GM19463 (cell line): ENCODE measurements at regions not wholly inside any gene's neighbourhood (a gene's known extent, or its start where the extent isn't known, plus 50 kb on each side); places are given as distances from the start of the nearest gene placed in this dataset.
"Not testable (repeated sequence)": the region's sequence is repeated elsewhere in the genome, so short reads cannot be mapped to it uniquely, and the experiment has no call there.

ENCODE experiments used
- ATAC-seq: cut with Tn5 transposase; IDR thresholded peaks from one replicate; pipeline ENCODE4 v1.9.1; 2021; ENCODE audit warnings: mild to moderate bottlenecking, moderate library complexity; ENCODE audit not compliant: unreplicated experiment

DNA sequence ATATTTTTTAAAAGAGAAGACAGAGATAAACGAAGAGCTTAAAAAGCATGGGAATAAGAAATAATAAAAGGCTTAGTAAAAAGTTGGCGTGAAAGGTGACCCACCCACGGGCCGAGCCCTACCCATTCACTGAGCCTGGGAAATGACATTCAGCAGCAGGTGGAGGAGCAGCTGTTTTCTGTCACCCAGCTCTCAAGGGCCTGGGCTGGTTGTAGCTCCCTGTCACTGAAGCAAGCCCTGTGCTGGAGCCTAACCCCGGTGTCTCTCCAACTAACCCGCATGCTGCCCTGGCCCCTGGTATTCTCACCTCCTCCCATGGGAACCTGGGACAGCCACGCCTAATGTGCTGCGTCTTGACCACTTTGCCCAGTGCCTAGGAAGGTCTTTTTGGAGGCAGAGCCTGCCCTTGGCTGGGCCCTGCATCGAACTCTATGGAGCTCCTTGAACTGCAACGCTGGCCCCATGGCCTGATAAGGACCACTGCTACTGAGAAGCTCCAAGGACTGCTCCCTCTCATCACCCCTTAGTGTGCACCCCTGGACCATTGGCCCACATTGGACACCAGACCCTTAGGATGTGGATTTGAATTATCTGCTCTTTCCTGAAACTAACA is 68.8 kb upstream of the IYD start:
- no peak for ATAC-seq

DNA sequence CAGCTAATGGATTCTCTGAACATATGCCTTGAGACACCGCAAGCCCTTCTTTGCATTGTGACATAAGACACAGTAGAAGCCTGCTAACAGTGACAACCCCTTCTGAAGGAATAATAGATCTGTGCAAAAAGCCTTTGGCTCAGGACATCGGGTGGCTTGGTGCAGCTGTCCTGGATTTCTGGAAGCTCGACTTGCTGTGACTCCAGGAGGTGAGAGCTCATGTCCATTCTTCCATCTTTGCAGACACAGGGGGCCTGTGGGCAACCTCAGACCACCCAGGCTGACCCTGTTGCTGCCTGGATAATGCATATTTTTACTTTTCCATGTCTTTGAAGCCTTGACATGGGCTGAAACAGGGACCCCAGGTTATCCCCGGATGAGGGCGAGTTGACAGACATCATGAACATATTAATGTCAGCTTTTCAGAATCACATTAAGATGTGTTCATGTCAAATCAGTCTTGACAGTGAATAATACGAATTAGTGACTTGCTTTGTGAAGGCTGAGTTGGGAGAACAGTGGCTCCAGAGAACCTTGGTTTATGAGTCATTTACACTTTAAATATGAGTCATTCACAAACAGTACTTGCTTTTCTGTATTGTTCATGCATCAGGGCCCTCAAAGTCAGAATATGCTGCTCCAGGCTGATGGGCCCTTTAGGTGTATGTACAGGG is 66.8 kb upstream of the IYD start:
- ATAC-seq = peak; percentile 94

GRCh38 chr6:150302520-150303176 is 66.2 kb upstream of the IYD start:
- peak; percentile 21 for ATAC-seq

DNA sequence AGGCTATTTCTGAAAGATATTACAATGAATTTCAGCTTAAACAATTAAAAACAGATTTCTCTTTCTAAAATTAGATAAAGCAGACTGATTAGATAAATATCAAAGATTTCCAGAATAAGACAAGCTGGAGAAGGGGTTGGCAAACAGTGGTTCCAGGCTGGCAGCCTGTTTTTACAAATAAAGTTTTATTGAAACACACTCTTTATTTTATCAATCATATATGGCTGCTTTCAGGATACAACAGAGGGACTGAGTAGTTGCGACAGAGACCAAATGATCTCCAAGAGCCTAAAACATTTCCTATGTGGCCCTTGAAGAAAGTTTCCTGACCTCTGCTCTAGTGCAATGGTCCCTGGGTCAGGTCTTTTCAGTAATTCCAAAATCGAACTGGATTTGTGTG is 65.6 kb upstream of the IYD start:
- no peak for ATAC-seq

- ATAC-seq = no peak
These were observed 64.4 kb upstream of the IYD start for GRCh38 chr6:150304429-150304828.

DNA sequence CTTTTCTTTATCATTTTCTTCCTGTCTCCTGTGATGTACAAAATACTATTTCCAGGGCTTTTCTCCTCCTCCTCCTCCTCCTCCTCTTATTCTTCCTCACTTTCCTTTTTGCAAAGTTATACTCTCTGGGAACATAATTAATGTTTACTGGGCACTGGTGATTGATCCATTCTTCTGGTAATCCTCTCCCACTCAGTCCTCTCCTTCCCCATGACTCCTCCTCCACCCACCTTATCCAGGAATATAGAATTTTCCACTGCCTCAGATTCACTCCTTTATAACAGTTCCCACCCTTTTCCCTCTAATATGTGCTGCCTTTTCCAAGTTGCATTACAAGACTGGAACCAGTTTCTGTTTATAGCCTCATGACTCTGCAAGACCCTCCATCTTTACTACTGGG is 62.5 kb upstream of the IYD start:
- no peak for ATAC-seq

- no peak for ATAC-seq
These were observed 61.3 kb upstream of the IYD start for GRCh38 chr6:150307520-150307919.

DNA sequence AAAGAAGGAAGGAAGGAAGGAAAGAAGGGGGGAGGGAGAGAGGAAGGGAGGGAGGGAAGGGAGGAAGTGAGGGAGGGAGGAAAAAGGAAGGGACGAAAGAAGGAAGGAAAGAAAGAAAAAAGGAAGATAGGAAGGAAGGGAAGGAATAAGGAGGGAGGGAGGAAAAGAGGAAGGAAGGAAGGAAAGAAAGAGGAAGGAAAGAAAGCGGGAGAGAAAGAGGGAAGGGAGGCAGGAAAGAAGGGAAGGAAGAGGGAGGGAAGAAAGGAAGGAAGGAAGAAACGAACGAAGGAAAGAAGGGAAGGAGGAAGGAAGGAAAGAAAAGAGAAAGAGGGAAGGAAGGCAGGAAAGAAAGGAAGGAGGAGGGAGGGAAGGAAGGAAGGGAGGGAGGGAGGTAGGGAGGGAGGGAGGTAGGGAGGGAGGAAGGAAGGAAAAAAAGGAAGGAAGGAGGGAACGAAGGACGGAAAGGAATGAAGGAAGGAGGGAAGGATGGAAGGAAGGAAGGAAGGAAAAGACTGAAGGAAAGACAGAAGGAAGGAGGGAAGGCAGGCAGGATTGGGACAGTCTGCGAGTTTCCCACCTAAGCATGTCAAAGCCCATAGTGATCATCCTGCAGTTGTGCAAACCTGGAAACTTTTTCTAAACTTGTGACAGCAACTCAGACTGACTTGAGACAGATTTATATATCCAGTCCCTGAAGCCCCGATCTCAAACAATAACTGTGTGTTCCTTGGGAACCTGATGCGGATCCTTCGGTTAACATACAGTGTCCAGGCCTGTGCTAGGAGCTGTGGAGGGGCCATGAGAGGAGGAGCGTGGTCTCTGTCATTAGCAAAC is 59.8 kb upstream of the IYD start:
- ATAC-seq = no peak

GRCh38 chr6:150310539-150310938 is 58.3 kb upstream of the IYD start:
- no peak for ATAC-seq

- ATAC-seq = not testable (repeated sequence)
These were observed 57.5 kb upstream of the IYD start for GRCh38 chr6:150311149-150311944.

DNA sequence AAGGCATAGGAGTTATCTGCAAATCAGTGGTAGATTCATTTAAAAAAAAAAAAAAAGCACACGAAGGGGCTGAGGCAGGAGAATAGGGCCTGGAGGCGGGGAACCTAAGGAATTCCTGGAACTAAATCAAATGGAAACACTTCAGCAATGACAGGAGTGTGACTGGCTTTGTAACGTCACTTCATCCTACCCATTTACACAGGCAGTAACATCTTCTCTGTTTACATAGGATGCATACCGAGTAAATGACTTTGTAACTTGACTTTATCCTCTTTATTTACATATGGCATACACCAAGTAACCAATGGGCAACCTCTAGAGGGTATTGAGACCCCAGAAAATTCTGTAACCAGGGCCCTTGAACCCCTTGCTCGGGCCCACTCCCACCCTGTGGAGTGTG is 56.4 kb upstream of the IYD start:
- no peak for ATAC-seq

DNA sequence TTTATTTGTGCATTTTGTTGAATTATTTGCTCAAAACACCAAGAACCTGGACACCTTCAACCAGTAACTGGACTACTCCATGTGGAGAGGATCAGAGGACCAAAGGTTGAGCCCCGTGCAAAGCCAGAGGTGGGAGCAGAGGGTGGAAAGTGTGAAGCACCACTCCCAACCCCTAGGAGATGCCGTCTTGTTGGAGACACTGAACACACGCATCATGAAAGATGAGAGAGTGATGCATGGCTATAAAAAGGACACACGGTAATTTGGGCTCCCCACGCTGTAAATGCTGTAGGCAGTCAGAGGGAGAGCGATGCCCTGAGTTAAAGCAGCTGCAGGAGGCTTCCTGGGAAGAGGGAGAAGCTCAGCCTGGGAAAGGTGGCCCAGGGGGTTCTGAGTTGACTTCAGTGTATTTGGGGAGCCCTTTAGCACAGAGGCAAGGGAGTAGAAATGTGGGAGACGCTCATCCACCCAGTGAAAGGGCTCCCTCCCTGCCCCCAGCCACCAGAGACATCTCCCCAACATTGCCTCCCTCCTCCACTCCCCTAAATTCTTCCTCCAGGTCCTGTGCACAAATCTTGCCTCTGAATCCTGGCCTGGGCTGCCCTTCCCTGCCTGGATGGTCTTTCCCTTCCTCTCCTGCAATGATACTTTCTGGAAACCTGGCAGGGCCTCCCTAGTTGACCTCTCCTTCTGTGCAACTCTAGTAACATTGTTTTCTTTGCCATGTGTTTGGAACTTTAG is 55.8 kb upstream of the IYD start:
- no peak for ATAC-seq

GRCh38 chr6:150313781-150314180 is 55.0 kb upstream of the IYD start:
- no peak for ATAC-seq

DNA sequence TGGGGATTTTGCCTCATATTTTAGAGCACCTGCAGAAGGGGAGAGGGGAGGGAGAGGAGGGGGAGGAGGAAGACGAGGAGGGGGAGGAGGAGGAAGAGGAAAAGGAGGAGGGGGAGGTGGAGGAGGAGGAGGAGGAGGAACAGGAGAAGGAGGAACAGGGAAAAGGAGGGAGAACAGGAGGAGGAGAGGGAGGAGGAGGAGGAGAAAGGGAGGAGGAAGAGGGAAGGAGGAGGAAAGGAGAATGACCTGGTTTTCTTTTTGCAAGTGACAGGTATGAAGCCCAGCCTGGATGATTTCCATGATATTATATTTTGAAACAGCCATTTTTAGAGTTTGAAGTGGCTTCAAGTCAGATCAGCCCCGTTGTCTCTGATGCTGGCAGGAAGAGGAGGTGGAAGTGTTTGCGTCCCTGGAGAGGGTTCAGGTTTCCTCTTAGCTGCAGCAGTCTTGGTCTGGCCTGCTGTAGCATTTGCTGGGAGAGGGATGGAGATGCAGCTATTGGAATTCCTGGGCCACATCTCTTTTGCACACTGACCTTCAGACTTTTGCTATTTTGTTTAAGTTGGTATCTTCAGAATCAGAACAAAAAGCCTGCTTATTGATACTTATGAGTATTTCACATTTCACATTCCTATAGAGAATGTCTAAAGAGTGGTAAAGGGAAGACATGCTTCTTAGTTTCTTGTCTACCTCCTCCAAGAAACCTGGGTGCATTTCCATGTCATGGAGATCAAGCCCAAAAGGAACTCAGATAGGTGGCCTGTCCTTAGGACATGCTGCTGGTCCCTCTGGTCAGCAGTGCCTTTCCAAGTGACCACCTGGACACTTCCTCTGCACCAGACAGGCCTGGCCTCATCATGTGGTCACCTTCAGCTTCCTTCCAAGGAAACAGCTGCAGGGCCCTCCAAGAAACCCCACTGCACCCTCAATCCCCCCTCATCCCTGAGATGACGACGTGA is 54.3 kb upstream of the IYD start:
- ATAC-seq = no peak

DNA sequence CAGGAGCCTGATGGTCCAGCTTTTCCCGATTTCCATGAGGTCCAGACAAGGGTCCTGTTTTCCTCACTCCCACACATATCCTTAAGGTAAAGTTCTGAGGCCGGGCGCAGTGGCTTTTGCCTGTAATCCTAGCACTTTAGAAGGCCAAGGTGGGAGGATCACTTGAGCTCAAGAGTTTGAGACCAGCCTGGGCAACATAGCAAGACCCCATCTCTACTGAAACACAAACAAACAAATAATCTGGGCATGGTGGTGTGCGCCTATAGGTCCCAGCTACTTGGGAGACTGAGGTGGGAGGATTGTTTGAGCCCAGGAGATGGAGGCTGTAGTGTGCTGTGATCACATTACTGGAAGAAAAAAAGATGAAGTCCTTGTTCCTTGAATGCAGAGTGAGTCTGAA is 53.2 kb upstream of the IYD start:
- ATAC-seq = no peak

GRCh38 chr6:150316936-150317335 is 51.9 kb upstream of the IYD start:
- ATAC-seq = no peak
